HepG2 (cell line): ENCODE measurements at regions not wholly inside any gene's neighbourhood (a gene's known extent, or its start where the extent isn't known, plus 50 kb on each side); places are given as distances from the start of the nearest gene placed in this dataset.

Experiments used
- EHMT2 ChIP-seq: fragments of 200-600 bp; sonication (generic); IDR thresholded peaks from 2 replicates; pipeline ENCODE4 v1.7.0; 2017; ENCODE audit warnings: antibody characterized with exemption, low read depth, low read length, borderline replicate concordance
- HDAC1 ChIP-seq: sonication (generic); formaldehyde crosslinking; IDR thresholded peaks from 2 replicates; pipeline ENCODE4 v1.5.1; 2020; ENCODE audit warnings: mild to moderate bottlenecking, missing genetic modification reagents
- HMG20A ChIP-seq: IDR thresholded peaks from 2 replicates; pipeline ENCODE4 v1.6.1; 2016; ENCODE audit warnings: borderline replicate concordance
- NFKB2 ChIP-seq: sonication (generic); formaldehyde crosslinking; IDR thresholded peaks from 2 replicates; pipeline ENCODE4 v1.4.0; 2020; ENCODE audit warnings: missing genetic modification reagents, borderline replicate concordance
- NR2F6 ChIP-seq, 2 experiments: IDR thresholded peaks; 2 replicates each; pipeline ENCODE4 v1.6.1; 2016; ENCODE audit warnings: antibody characterized with exemption in 1 of 2, mild to moderate bottlenecking in 1 of 2
- PRDM10 ChIP-seq: sonication (generic); formaldehyde crosslinking; IDR thresholded peaks from 2 replicates; pipeline ENCODE4 v1.4.0; 2020; ENCODE audit warnings: low read depth, missing genetic modification reagents
- RARA ChIP-seq: IDR thresholded peaks from 2 replicates; pipeline ENCODE4 v1.6.1; 2016; ENCODE audit warnings: missing genetic modification reagents, missing compliant biosample characterization
- ZBTB39 ChIP-seq: sonication (generic); formaldehyde crosslinking; IDR thresholded peaks from 2 replicates; pipeline ENCODE4 v1.5.0; 2020; ENCODE audit warnings: missing genetic modification reagents
- ZNF292 ChIP-seq: sonication (generic); formaldehyde crosslinking; IDR thresholded peaks from 2 replicates; pipeline ENCODE4 v1.8.1; 2022; ENCODE audit warnings: mild to moderate bottlenecking, low read depth, missing genetic modification reagents, borderline replicate concordance
- ZNF570 ChIP-seq: sonication (generic); formaldehyde crosslinking; IDR thresholded peaks from 2 replicates; pipeline ENCODE4 v1.4.0; 2020; ENCODE audit warnings: mild to moderate bottlenecking, missing genetic modification reagents, borderline replicate concordance
- ZNF772 ChIP-seq: sonication (generic); formaldehyde crosslinking; IDR thresholded peaks from 2 replicates; pipeline ENCODE4 v1.5.0; 2020; ENCODE audit warnings: mild to moderate bottlenecking, missing genetic modification reagents
- TF ChIP-seq, protein P1 (sequence below): sonication (generic); formaldehyde crosslinking; IDR thresholded peaks from 2 replicates; pipeline ENCODE4; 2020; ENCODE audit warnings: missing genetic modification reagents, mild to moderate bottlenecking, borderline replicate concordance
- TF ChIP-seq, protein P2 (sequence below): sonication (generic); formaldehyde crosslinking; IDR thresholded peaks from 2 replicates; pipeline ENCODE4 v1.5.0; 2020; ENCODE audit warnings: missing genetic modification reagents
- TF ChIP-seq, protein P3 (sequence below): sonication (generic); formaldehyde crosslinking; IDR thresholded peaks from 2 replicates; pipeline ENCODE4 v1.4.0; 2020; ENCODE audit warnings: mild to moderate bottlenecking, low read depth, missing genetic modification reagents
- TF ChIP-seq, protein P4 (sequence below): sonication (generic); formaldehyde crosslinking; IDR thresholded peaks from 2 replicates; pipeline ENCODE4 v1.5.1; 2020; ENCODE audit warnings: mild to moderate bottlenecking, moderate library complexity, missing genetic modification reagents

DNA sequence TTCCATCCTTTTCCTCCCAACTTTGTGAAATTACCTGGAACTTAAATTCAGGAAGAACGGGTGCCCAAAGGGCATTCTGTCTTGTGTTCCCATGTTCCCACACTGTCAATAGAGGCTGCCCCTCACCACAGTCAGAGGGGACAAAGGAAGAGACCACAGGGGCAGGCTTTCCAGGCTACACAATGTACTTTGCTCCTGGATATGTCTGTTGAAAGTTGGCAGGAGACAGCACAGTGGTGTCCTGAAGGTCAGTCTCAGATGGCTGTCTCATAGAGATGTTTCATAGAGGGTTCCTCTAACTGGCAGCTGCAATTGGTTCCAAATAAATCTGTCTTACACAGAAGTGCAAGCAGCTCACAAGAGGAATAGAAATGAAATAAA lies 107.8 kb upstream of the TGFBR2 start (continued):
- TF ChIP-seq ZNF292 (CRISPR knock-in tag) (peak; percentile 79; the same call in 1 of the 2 replicates), NR2F6 (IDR thresholded peaks at IDR 0.05) (0 out of 2 replicates have a peak, but pooled peaks have one; percentile 15), NR2F6 (CRISPR knock-in tag; IDR thresholded peaks at IDR 0.05) (peak; percentile 9; the same call in 1 of the 2 replicates), NFKB2 (CRISPR knock-in tag) (no peak), ZBTB39 (CRISPR knock-in tag) (no peak), RARA (CRISPR knock-in tag) (peak; percentile 51; the same call in 1 of the 2 replicates), HDAC1 (CRISPR knock-in tag) (peak; percentile 33; the same call in 1 of the 2 replicates), ZNF772 (no peak), HMG20A (peak; percentile 23; the same call in 1 of the 2 replicates), EHMT2 (no peak; the same call in 1 of the 2 replicates), PRDM10 (0 out of 2 replicates have a peak, but pooled peaks have one; percentile 30), ZNF570 (CRISPR knock-in tag) (no peak)
- TF ChIP-seq, protein P1, sequence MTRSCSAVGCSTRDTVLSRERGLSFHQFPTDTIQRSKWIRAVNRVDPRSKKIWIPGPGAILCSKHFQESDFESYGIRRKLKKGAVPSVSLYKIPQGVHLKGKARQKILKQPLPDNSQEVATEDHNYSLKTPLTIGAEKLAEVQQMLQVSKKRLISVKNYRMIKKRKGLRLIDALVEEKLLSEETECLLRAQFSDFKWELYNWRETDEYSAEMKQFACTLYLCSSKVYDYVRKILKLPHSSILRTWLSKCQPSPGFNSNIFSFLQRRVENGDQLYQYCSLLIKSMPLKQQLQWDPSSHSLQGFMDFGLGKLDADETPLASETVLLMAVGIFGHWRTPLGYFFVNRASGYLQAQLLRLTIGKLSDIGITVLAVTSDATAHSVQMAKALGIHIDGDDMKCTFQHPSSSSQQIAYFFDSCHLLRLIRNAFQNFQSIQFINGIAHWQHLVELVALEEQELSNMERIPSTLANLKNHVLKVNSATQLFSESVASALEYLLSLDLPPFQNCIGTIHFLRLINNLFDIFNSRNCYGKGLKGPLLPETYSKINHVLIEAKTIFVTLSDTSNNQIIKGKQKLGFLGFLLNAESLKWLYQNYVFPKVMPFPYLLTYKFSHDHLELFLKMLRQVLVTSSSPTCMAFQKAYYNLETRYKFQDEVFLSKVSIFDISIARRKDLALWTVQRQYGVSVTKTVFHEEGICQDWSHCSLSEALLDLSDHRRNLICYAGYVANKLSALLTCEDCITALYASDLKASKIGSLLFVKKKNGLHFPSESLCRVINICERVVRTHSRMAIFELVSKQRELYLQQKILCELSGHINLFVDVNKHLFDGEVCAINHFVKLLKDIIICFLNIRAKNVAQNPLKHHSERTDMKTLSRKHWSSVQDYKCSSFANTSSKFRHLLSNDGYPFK (CRISPR knock-in tag): no peak
- TF ChIP-seq, protein P2, sequence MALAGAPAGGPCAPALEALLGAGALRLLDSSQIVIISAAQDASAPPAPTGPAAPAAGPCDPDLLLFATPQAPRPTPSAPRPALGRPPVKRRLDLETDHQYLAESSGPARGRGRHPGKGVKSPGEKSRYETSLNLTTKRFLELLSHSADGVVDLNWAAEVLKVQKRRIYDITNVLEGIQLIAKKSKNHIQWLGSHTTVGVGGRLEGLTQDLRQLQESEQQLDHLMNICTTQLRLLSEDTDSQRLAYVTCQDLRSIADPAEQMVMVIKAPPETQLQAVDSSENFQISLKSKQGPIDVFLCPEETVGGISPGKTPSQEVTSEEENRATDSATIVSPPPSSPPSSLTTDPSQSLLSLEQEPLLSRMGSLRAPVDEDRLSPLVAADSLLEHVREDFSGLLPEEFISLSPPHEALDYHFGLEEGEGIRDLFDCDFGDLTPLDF (CRISPR knock-in tag): no peak
- TF ChIP-seq, protein P3, sequence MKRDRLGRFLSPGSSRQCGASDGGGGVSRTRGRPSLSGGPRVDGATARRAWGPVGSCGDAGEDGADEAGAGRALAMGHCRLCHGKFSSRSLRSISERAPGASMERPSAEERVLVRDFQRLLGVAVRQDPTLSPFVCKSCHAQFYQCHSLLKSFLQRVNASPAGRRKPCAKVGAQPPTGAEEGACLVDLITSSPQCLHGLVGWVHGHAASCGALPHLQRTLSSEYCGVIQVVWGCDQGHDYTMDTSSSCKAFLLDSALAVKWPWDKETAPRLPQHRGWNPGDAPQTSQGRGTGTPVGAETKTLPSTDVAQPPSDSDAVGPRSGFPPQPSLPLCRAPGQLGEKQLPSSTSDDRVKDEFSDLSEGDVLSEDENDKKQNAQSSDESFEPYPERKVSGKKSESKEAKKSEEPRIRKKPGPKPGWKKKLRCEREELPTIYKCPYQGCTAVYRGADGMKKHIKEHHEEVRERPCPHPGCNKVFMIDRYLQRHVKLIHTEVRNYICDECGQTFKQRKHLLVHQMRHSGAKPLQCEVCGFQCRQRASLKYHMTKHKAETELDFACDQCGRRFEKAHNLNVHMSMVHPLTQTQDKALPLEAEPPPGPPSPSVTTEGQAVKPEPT (CRISPR knock-in tag): no peak
- TF ChIP-seq, protein P4, sequence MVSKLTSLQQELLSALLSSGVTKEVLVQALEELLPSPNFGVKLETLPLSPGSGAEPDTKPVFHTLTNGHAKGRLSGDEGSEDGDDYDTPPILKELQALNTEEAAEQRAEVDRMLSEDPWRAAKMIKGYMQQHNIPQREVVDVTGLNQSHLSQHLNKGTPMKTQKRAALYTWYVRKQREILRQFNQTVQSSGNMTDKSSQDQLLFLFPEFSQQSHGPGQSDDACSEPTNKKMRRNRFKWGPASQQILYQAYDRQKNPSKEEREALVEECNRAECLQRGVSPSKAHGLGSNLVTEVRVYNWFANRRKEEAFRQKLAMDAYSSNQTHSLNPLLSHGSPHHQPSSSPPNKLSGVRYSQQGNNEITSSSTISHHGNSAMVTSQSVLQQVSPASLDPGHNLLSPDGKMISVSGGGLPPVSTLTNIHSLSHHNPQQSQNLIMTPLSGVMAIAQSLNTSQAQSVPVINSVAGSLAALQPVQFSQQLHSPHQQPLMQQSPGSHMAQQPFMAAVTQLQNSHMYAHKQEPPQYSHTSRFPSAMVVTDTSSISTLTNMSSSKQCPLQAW: no peak
